ENCODE measurements at regions not wholly inside any gene's neighbourhood (a gene's known extent, or its start where the extent isn't known, plus 50 kb on each side); places are given as distances from the start of the nearest gene placed in this dataset.
"Not testable (repeated sequence)": the region's sequence is repeated elsewhere in the genome, so short reads cannot be mapped to it uniquely, and the experiment has no call there.

- no peak for DNase-seq (ENCODE audit: low read depth, low spot score)
These were observed 83.5 kb upstream of the CCL21 start for GRCh38 chr9:34793428-34793827.

- no peak for DNase-seq (ENCODE audit: low read depth, low spot score)
These were observed 74.1 kb upstream of the CCL21 start for GRCh38 chr9:34783951-34784487.

GRCh38 chr9:34782372-34782771 is 72.4 kb upstream of the CCL21 start:
- no peak for DNase-seq (ENCODE audit: low read depth, low spot score)

- no peak for DNase-seq (ENCODE audit: low read depth, low spot score)
These were observed 67.7 kb upstream of the CCL21 start for GRCh38 chr9:34777666-34778065.

- DNase-seq (ENCODE audit: low read depth, low spot score): no peak
These were observed 64.0 kb upstream of the CCL21 start for GRCh38 chr9:34773955-34774354.

GRCh38 chr9:34773306-34773910 is 63.5 kb upstream of the CCL21 start:
- DNase-seq (ENCODE audit: low read depth, low spot score): no peak

- DNase-seq (ENCODE audit: low read depth, low spot score): no peak
These were observed 61.1 kb upstream of the CCL21 start for GRCh38 chr9:34771007-34771406.

GRCh38 chr9:34767087-34767486 is 57.2 kb upstream of the CCL21 start:
- not testable (repeated sequence) for DNase-seq (ENCODE audit: low read depth, low spot score)

GRCh38 chr9:34760196-34761040 is 50.5 kb upstream of the CCL21 start:
- not testable (repeated sequence) for DNase-seq (ENCODE audit: low read depth, low spot score)

Data from activated CD4-positive, CD25-positive, alpha-beta regulatory T cell treated with anti-CD3 and anti-CD28 coated beads, Interleukin-2, amount 50 U/mL, for 16 hours (primary cell).